Neural cell (in vitro differentiated cells): ENCODE measurements at regions not wholly inside any gene's neighbourhood (a gene's known extent, or its start where the extent isn't known, plus 50 kb on each side); places are given as distances from the start of the nearest gene placed in this dataset.

Experiments
- EP300 ChIP-seq: fragments of 450-650 bp; conservative IDR thresholded peaks from 2 replicates; pipeline ENCODE4 v1.6.1; 2014; ENCODE audit warnings: antibody characterized with exemption, mild to moderate bottlenecking, moderate library complexity; ENCODE audit not compliant: poor library complexity, severe bottlenecking
- EZH2 ChIP-seq: fragments of 200-600, 300-800 bp; shearing (Covaris generic), sonication (generic); IDR thresholded peaks from 2 replicates; pipeline ENCODE4 v1.6.1; 2014; ENCODE audit warnings: antibody characterized with exemption, low read length, borderline replicate concordance, mild to moderate bottlenecking; ENCODE audit not compliant: insufficient read depth, poor library complexity, severe bottlenecking
- POLR2AphosphoS5 ChIP-seq: IDR thresholded peaks from 2 replicates; pipeline ENCODE4 v1.6.1; 2012
- RAD21 ChIP-seq: fragments of 450-650 bp; conservative IDR thresholded peaks from 2 replicates; pipeline ENCODE4 v1.6.1; 2014; ENCODE audit warnings: antibody characterized with exemption, mild to moderate bottlenecking, moderate library complexity
- REST ChIP-seq: IDR thresholded peaks from 2 replicates; pipeline ENCODE4 v1.6.1; 2012; ENCODE audit warnings: borderline replicate concordance
- SMC3 ChIP-seq: fragments of 450-650 bp; conservative IDR thresholded peaks from 2 replicates; pipeline ENCODE4 v1.6.1; 2014; ENCODE audit warnings: antibody characterized with exemption, mild to moderate bottlenecking, moderate library complexity; ENCODE audit not compliant: poor library complexity
- TAF1 ChIP-seq: IDR thresholded peaks from 2 replicates; pipeline ENCODE4 v1.6.1; 2012; ENCODE audit warnings: low read depth
- TF ChIP-seq, protein P1 (sequence below): fragments of 450-650 bp; IDR thresholded peaks from 2 replicates; pipeline ENCODE4 v1.5.1; 2014; ENCODE audit warnings: antibody characterized with exemption, mild to moderate bottlenecking, moderate library complexity; ENCODE audit not compliant: poor library complexity, severe bottlenecking

- TF ChIP-seq, protein P1, sequence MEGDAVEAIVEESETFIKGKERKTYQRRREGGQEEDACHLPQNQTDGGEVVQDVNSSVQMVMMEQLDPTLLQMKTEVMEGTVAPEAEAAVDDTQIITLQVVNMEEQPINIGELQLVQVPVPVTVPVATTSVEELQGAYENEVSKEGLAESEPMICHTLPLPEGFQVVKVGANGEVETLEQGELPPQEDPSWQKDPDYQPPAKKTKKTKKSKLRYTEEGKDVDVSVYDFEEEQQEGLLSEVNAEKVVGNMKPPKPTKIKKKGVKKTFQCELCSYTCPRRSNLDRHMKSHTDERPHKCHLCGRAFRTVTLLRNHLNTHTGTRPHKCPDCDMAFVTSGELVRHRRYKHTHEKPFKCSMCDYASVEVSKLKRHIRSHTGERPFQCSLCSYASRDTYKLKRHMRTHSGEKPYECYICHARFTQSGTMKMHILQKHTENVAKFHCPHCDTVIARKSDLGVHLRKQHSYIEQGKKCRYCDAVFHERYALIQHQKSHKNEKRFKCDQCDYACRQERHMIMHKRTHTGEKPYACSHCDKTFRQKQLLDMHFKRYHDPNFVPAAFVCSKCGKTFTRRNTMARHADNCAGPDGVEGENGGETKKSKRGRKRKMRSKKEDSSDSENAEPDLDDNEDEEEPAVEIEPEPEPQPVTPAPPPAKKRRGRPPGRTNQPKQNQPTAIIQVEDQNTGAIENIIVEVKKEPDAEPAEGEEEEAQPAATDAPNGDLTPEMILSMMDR, result no peak
- TF ChIP-seq EZH2 (no peak), RAD21 (no peak), SMC3 (no peak), POLR2AphosphoS5 (no peak), REST (no peak), EP300 (no peak), TAF1 (no peak)
Measured at GRCh38 chr6:84605298-84605697, 159.1 kb downstream of the TBX18 start.
